ENCODE measurements at regions not wholly inside any gene's neighbourhood (a gene's known extent, or its start where the extent isn't known, plus 50 kb on each side); places are given as distances from the start of the nearest gene placed in this dataset.

GRCh38 chr4:14254252-14254651 lies 626.7 kb upstream of the BOD1L1 start:
- H3K36me3 Mint-ChIP-seq (ENCODE audit: low read depth, unreplicated experiment), result no peaks in the 10 kb centered on the region
- H3K9me3 Mint-ChIP-seq (ENCODE audit: unreplicated experiment), result no peaks in the 10 kb centered on the region
- H3K27me3 Mint-ChIP-seq (ENCODE audit: unreplicated experiment), result no peaks in the 10 kb centered on the region
- H3K4me3 Mint-ChIP-seq (ENCODE audit: unreplicated experiment), result no peak overlapping the region
- no peaks in the 10 kb centered on the region for H3K4me1 Mint-ChIP-seq (ENCODE audit: unreplicated experiment)
- DNase-seq (ENCODE audit: low spot score), result peak; percentile 61
- H3K27ac Mint-ChIP-seq (ENCODE audit: unreplicated experiment), result no peak overlapping the region
- TF ChIP-seq CTCF (IDR thresholded peaks at IDR 0.05; ENCODE audit: unreplicated experiment), result peak; percentile 72

GRCh38 chr4:14254926-14255325 lies 627.4 kb upstream of the BOD1L1 start:
- Mint-ChIP-seq H3K36me3 (ENCODE audit: low read depth, unreplicated experiment) (no peaks in the 10 kb centered on the region), H3K27me3 (ENCODE audit: unreplicated experiment) (no peaks in the 10 kb centered on the region), H3K4me3 (ENCODE audit: unreplicated experiment) (no peak overlapping the region), H3K4me1 (ENCODE audit: unreplicated experiment) (no peaks in the 10 kb centered on the region), H3K9me3 (ENCODE audit: unreplicated experiment) (no peaks in the 10 kb centered on the region), H3K27ac (ENCODE audit: unreplicated experiment) (no peak overlapping the region)
- DNase-seq (ENCODE audit: low spot score), result no peak
- no peak for TF ChIP-seq CTCF (IDR thresholded peaks at IDR 0.05; ENCODE audit: unreplicated experiment)

- Mint-ChIP-seq H3K36me3 (ENCODE audit: low read depth, unreplicated experiment) (no peaks in the 10 kb centered on the region), H3K4me3 (ENCODE audit: unreplicated experiment) (no peak overlapping the region), H3K4me1 (ENCODE audit: unreplicated experiment) (no peaks in the 10 kb centered on the region), H3K27me3 (ENCODE audit: unreplicated experiment) (no peaks in the 10 kb centered on the region), H3K27ac (ENCODE audit: unreplicated experiment) (no peak overlapping the region), H3K9me3 (ENCODE audit: unreplicated experiment) (no peaks in the 10 kb centered on the region)
- no peak for DNase-seq (ENCODE audit: low spot score)
- TF ChIP-seq CTCF (IDR thresholded peaks at IDR 0.05; ENCODE audit: unreplicated experiment), result no peak
These were observed 630.4 kb upstream of the BOD1L1 start for GRCh38 chr4:14257903-14258302.

GRCh38 chr4:14259936-14260335 lies 632.4 kb upstream of the BOD1L1 start:
- no peak for TF ChIP-seq CTCF (IDR thresholded peaks at IDR 0.05; ENCODE audit: unreplicated experiment)
- DNase-seq (ENCODE audit: low spot score), result no peak
- Mint-ChIP-seq H3K27me3 (ENCODE audit: unreplicated experiment) (no peaks in the 10 kb centered on the region), H3K36me3 (ENCODE audit: low read depth, unreplicated experiment) (no peaks in the 10 kb centered on the region), H3K4me1 (ENCODE audit: unreplicated experiment) (no peaks in the 10 kb centered on the region), H3K27ac (ENCODE audit: unreplicated experiment) (no peak overlapping the region), H3K4me3 (ENCODE audit: unreplicated experiment) (no peak overlapping the region), H3K9me3 (ENCODE audit: unreplicated experiment) (no peaks in the 10 kb centered on the region)

- no peak for TF ChIP-seq CTCF (IDR thresholded peaks at IDR 0.05; ENCODE audit: unreplicated experiment)
- Mint-ChIP-seq H3K9me3 (ENCODE audit: unreplicated experiment) (no peaks in the 10 kb centered on the region), H3K4me1 (ENCODE audit: unreplicated experiment) (no peaks in the 10 kb centered on the region), H3K36me3 (ENCODE audit: low read depth, unreplicated experiment) (no peaks in the 10 kb centered on the region), H3K27ac (ENCODE audit: unreplicated experiment) (no peak overlapping the region), H3K4me3 (ENCODE audit: unreplicated experiment) (no peak overlapping the region), H3K27me3 (ENCODE audit: unreplicated experiment) (no peaks in the 10 kb centered on the region)
- no peak for DNase-seq (ENCODE audit: low spot score)
These were observed 633.1 kb upstream of the BOD1L1 start for GRCh38 chr4:14260591-14260990.
